Sigmoid colon (tissue), 6 donors: ENCODE measurements at regions not wholly inside any gene's neighbourhood (a gene's known extent, or its start where the extent isn't known, plus 50 kb on each side); places are given as distances from the start of the nearest gene placed in this dataset.

Source experiments
- DNase-seq: peaks from one replicate; pipeline ENCODE4 v3.0.0-alpha.2; 2019
- H3K27ac ChIP-seq, 4 donors: fragments of 200-600 bp; sonication (generic); one replicate each; pipeline ENCODE4 v1.5.1; 2016 to 2019; ENCODE audit warnings: mild to moderate bottlenecking in 1 of 4
- H3K27me3 ChIP-seq, 3 donors: fragments of 200-600 bp; sonication (generic); one replicate each; pipeline ENCODE4 v1.5.1; 2019; ENCODE audit warnings: mild to moderate bottlenecking in 1 of 3
- H3K36me3 ChIP-seq, 4 donors: fragments of 200-600 bp; sonication (generic); one replicate each; pipeline ENCODE4 v1.5.1; 2016 to 2019
- H3K4me1 ChIP-seq, 4 donors: fragments of 200-600 bp; sonication (generic); one replicate each; pipeline ENCODE4 v1.5.1; 2017 to 2019
- H3K4me3 ChIP-seq, 4 donors: fragments of 200-600 bp; sonication (generic); one replicate each; pipeline ENCODE4 v1.5.1; 2017 to 2019; ENCODE audit warnings: mild to moderate bottlenecking in 2 of 4, moderate library complexity in 1 of 4
- H3K9me3 ChIP-seq, 4 donors: fragments of 200-600 bp in 3 of 4; sonication (generic) in 3 of 4; one replicate each; pipeline versions ENCODE4 v1.5.1 to v1.6.1; 2013 to 2019
- EP300 ChIP-seq, 4 donors: sonication (generic); formaldehyde crosslinking; IDR thresholded peaks; one replicate each; pipeline ENCODE4 v1.6.1; 2017; ENCODE audit warnings: antibody characterized with exemption in 4 of 4
- POLR2A ChIP-seq, 2 donors: fragments of 450-650 bp; IDR thresholded peaks; one replicate each; pipeline ENCODE4 v1.6.1; 2016; ENCODE audit warnings: antibody characterized with exemption in 2 of 2, mild to moderate bottlenecking in 2 of 2, moderate library complexity in 2 of 2
- POLR2AphosphoS5 ChIP-seq, 4 donors: sonication (generic); formaldehyde crosslinking; IDR thresholded peaks; one replicate each; pipeline ENCODE4 v1.6.1; 2017; ENCODE audit warnings: antibody characterized with exemption in 4 of 4
- WGBS, 2 donors: extraction: QIAGEN DNeasy Blood & Tissue Kit; methylation state at CpG; one replicate each; pipeline ENCODE4 v1.1.7; 2013; 5-methylcytosine and 5-hydroxymethylcytosine counted together
- intact Hi-C: fragments of 100-400 bp; cut with DNase I; formaldehyde crosslinking; loops from one replicate; pipeline ENCODE4 v1.15.1; 2023
- TF ChIP-seq, protein P1 (sequence below), 4 experiments: fragments of 450-650 bp in 3 of 4; fragments of 200-600 bp in 1 of 4; IDR thresholded peaks; one replicate each; pipeline ENCODE4 v1.5.1; 2016 to 2019; ENCODE audit warnings: antibody characterized with exemption in 4 of 4, mild to moderate bottlenecking in 3 of 4, moderate library complexity in 2 of 4
- donor health status: healthy with polysubstance abuse.
- donor health status: healthy.

DNA sequence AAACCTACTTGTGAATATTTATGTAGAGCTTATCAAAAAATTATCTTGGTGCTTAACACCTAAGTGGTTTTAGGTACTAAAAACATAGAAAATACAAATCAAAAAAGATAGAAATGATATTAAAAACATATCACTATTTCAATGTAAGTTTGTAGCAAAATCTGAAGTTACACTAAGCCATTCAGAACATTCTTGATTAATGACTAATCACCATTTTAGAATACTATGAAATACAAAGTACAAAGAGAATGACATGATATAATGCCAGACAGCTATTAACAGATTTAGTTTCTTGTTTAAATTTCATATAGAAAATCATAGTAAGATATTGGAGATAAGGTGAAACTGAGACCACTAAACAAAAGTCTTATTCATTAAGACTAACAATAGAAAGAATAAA, 169.7 kb upstream of the AGTR1 start:
- Histone ChIP-seq H3K4me3 (no peak overlapping the region), H3K36me3 (no peaks in the 10 kb centered on the region), H3K27ac (no peak overlapping the region), H3K27me3 (no peaks in the 10 kb centered on the region), H3K4me1 (peaks cover 0 to 14% (median 2%) of the 10 kb centered on the region in 4 donors), H3K9me3 (peaks cover 0 to 2% (median 0%) of the 10 kb centered on the region in 4 donors)
- TF ChIP-seq, protein P1, sequence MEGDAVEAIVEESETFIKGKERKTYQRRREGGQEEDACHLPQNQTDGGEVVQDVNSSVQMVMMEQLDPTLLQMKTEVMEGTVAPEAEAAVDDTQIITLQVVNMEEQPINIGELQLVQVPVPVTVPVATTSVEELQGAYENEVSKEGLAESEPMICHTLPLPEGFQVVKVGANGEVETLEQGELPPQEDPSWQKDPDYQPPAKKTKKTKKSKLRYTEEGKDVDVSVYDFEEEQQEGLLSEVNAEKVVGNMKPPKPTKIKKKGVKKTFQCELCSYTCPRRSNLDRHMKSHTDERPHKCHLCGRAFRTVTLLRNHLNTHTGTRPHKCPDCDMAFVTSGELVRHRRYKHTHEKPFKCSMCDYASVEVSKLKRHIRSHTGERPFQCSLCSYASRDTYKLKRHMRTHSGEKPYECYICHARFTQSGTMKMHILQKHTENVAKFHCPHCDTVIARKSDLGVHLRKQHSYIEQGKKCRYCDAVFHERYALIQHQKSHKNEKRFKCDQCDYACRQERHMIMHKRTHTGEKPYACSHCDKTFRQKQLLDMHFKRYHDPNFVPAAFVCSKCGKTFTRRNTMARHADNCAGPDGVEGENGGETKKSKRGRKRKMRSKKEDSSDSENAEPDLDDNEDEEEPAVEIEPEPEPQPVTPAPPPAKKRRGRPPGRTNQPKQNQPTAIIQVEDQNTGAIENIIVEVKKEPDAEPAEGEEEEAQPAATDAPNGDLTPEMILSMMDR (IDR thresholded peaks at IDR 0.05), result no peak
- TF ChIP-seq POLR2A (IDR thresholded peaks at IDR 0.05) (no peak), EP300 (IDR thresholded peaks at IDR 0.05) (no peak), POLR2AphosphoS5 (IDR thresholded peaks at IDR 0.05) (no peak)
- DNase-seq, result no peak
- intact Hi-C loops, result no loop called here

DNA sequence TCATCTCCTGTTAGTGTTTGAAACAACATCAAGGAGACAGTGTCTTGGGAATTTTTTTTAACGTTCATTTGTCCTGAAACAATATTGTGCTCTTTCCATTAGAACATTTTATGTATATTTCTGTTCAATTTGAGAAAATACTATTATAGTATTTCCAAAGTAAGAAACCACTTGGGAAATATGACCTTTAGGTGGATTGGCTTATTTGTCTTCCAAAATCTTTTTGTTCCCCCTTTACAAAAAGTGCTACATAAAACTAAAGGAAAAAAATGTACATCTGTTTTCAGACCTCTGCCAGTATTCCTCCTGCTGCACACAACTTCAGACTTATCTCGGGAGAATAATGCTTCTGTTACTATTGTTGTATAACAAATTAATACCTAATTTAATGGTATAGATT, 165.9 kb upstream of the AGTR1 start:
- intact Hi-C loops, result no loop called here
- Histone ChIP-seq H3K9me3 (peaks cover 0 to 2% (median 0%) of the 10 kb centered on the region in 4 donors), H3K27ac (no peak overlapping the region), H3K27me3 (no peaks in the 10 kb centered on the region), H3K36me3 (no peaks in the 10 kb centered on the region), H3K4me1 (peaks cover 0 to 14% (median 4%) of the 10 kb centered on the region in 4 donors), H3K4me3 (no peak overlapping the region)
- no peak for TF ChIP-seq POLR2A (IDR thresholded peaks at IDR 0.05)
- TF ChIP-seq POLR2AphosphoS5 (IDR thresholded peaks at IDR 0.05), result no peak
- TF ChIP-seq EP300 (IDR thresholded peaks at IDR 0.05), result no peak
- TF ChIP-seq, protein P1 (IDR thresholded peaks at IDR 0.05), result no peak
- no peak for DNase-seq
- 88 to 92% methylated on average over 2 of the region's 2 CpGs for WGBS, 2 donors

DNA sequence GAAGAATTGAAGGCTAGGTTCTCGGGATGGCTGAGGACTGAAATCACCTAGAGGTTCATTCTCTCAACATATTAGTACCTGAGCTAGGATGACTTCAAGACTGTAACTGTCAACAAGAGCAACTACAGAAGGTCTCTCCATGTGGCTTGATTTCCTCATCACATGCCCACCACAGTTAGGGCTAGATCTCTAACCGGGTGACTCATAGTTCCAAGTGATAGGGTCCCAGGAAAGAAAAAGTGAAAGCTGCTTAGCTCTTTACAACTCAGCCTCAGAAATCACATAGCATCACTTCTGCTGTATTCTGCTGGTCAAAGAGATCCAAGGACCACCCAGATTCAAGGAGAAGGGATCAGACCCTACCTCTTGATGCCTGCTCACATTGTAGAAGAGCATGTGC, 165.4 kb upstream of the AGTR1 start:
- 84 to 87% methylated on average over 2 of the region's 2 CpGs for WGBS, 2 donors
- H3K4me1 ChIP-seq, result peaks cover 0 to 14% (median 4%) of the 10 kb centered on the region in 4 donors
- no peak for DNase-seq
- TF ChIP-seq, protein P1 (IDR thresholded peaks at IDR 0.05), result no peak
- TF ChIP-seq POLR2A (IDR thresholded peaks at IDR 0.05) (no peak), POLR2AphosphoS5 (IDR thresholded peaks at IDR 0.05) (no peak), EP300 (IDR thresholded peaks at IDR 0.05) (no peak)
- intact Hi-C loops, result no loop called here
- no peaks in the 10 kb centered on the region for H3K27me3 ChIP-seq
- no peaks in the 10 kb centered on the region for H3K36me3 ChIP-seq
- no peak overlapping the region for H3K27ac ChIP-seq
- H3K9me3 ChIP-seq, result peaks cover 0 to 2% (median 0%) of the 10 kb centered on the region in 4 donors
- H3K4me3 ChIP-seq, result no peak overlapping the region

DNA sequence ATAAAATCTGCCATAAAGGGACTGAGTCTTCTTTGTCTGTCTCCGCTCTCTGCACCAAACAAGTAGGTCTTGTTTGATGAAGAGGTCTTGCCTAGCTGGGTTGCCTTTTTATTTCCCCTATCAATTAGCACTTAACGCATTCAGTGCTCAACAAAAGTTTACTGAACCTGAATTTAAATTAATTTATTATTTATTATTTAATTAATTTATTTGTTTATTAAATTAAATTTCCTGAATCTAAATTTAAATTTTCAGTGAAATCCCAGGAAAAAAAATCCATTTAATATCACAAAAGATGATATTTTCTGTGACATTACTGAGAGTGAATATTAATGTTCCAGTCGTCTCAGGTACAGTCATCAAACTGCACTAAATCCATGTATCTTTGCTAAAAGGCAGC, 164.9 kb upstream of the AGTR1 start:
- Histone ChIP-seq H3K27me3 (no peaks in the 10 kb centered on the region), H3K9me3 (no peaks in the 10 kb centered on the region), H3K4me1 (peaks cover 0 to 14% (median 4%) of the 10 kb centered on the region in 4 donors), H3K36me3 (no peaks in the 10 kb centered on the region), H3K27ac (no peak overlapping the region), H3K4me3 (no peak overlapping the region)
- DNase-seq, result no peak
- no peak for TF ChIP-seq POLR2A (IDR thresholded peaks at IDR 0.05)
- TF ChIP-seq EP300 (IDR thresholded peaks at IDR 0.05), result no peak
- TF ChIP-seq POLR2AphosphoS5 (IDR thresholded peaks at IDR 0.05), result no peak
- TF ChIP-seq, protein P1 (IDR thresholded peaks at IDR 0.05), result no peak
- intact Hi-C loops, result no loop called here
- WGBS, 2 donors, result 92 to 95% methylated on average over 3 of the region's 3 CpGs
